K562 (cell line): ENCODE measurements at regions not wholly inside any gene's neighbourhood (a gene's known extent, or its start where the extent isn't known, plus 50 kb on each side); places are given as distances from the start of the nearest gene placed in this dataset.

Experiments
- ATAC-seq: fragments of 200-7000 bp; cut with Tn5 transposase; 3 replicates; pipeline ENCODE4 v1.9.1; 2020; ENCODE audit warnings: moderate library complexity
- BruUV-seq: library from RNA; stranded (reverse); fragments of 400-500 nt; replicated peaks from 2 replicates; lab custom pipeline; 2021; lab: Mats Ljungman, UMichigan
- CTCF ChIA-PET: fragments of 300-600 bp; formaldehyde crosslinking; extraction: SDS; loops from one replicate; lab custom pipeline; 2021; ENCODE audit warnings: low intra/inter-chr PET ratio; lab: Yijun Ruan, JAX
- POLR2A ChIA-PET: fragments of 300-600, 350-650 bp; sonication (Branson Sonifier 250); formaldehyde crosslinking; extraction: SDS; loops from one replicate; lab custom pipeline; 2021; ENCODE audit warnings: antibody characterized with exemption, inconsistent platforms; lab: Yijun Ruan, JAX
- DNase-seq, 4 experiments: peaks; one replicate each; pipeline versions ENCODE4 v3.0.0 to v3.0.0-alpha.2; 2011 to 2018; ENCODE audit warnings: low spot score in 3 of 4, mixed read lengths in 3 of 4; ENCODE audit errors: extremely low read depth in 1 of 4
- FAIRE-seq: peaks from 2 replicates; lab custom pipeline; 2011; peaks lifted over from hg19 to GRCh38; lab: Jason Lieb, UNC
- H2AFZ ChIP-seq: 2 replicates; pipeline ENCODE4 v1.6.0; 2011; ENCODE audit warnings: low read depth, low read length, control low read depth, inconsistent platforms
- H3K27ac ChIP-seq: fragments of 200-600 bp; 3 replicates; pipeline ENCODE4 v1.8.0; 2011; ENCODE audit warnings: low read depth, mild to moderate bottlenecking, control low read depth, inconsistent platforms, low read length, moderate library complexity, mixed read lengths; ENCODE audit errors: extremely low read depth
- H3K27me3 ChIP-seq, 2 experiments: fragments of 300-600 bp in 1 of 2; 2 replicates in 1 of 2; 3 replicates in 1 of 2; pipeline versions ENCODE4 v1.6.0 to v1.8.0; 2011; ENCODE audit warnings: inconsistent platforms in 2 of 2, low read length in 2 of 2, mild to moderate bottlenecking in 1 of 2, mixed read lengths in 1 of 2, moderate library complexity in 1 of 2; ENCODE audit not compliant: control insufficient read depth in 2 of 2, insufficient read depth in 2 of 2
- H3K36me3 ChIP-seq: fragments of 300-600 bp; 3 replicates; pipeline ENCODE4 v1.8.0; 2011; ENCODE audit warnings: mild to moderate bottlenecking, low read length, inconsistent platforms; ENCODE audit not compliant: control insufficient read depth, insufficient read depth
- H3K4me1 ChIP-seq, 2 experiments: fragments of 200-600 bp in 1 of 2; replicated peaks in 1 of 2; 2 replicates in 1 of 2; 3 replicates in 1 of 2; pipeline versions ENCODE4 v1.5.1 to v1.8.0; 2011; ENCODE audit warnings: inconsistent platforms in 2 of 2, low read length in 2 of 2, mild to moderate bottlenecking in 1 of 2, mixed read lengths in 1 of 2, moderate library complexity in 1 of 2; ENCODE audit not compliant: control insufficient read depth in 2 of 2, insufficient read depth in 2 of 2
- H3K4me2 ChIP-seq: 2 replicates; pipeline ENCODE4 v1.6.1; 2011; ENCODE audit warnings: low read length, control low read depth, inconsistent platforms, mixed read lengths; ENCODE audit not compliant: insufficient read depth
- H3K4me3 ChIP-seq: fragments of 200-600 bp; sonication (generic), shearing (Covaris generic); 2 replicates; pipeline ENCODE4 v1.5.1; 2016; ENCODE audit warnings: control low read depth, inconsistent platforms
- H3K79me2 ChIP-seq: fragments of 200-600 bp; 3 replicates; pipeline ENCODE4 v1.8.0; 2011; ENCODE audit warnings: low read length, inconsistent platforms; ENCODE audit not compliant: control insufficient read depth, insufficient read depth
- H3K9ac ChIP-seq, 2 experiments: 2 replicates each; pipeline versions ENCODE4 v1.6.0 to v1.6.1; 2011; ENCODE audit warnings: low read depth in 2 of 2, low read length in 2 of 2, control low read depth in 1 of 2, inconsistent platforms in 1 of 2, mild to moderate bottlenecking in 1 of 2, mixed read lengths in 1 of 2; ENCODE audit not compliant: insufficient read depth in 1 of 2
- H3K9me1 ChIP-seq: one replicate; pipeline ENCODE4 v1.6.0; 2011; ENCODE audit warnings: inconsistent platforms, mild to moderate bottlenecking, low read length, moderate library complexity; ENCODE audit not compliant: control insufficient read depth, insufficient read depth
- H3K9me3 ChIP-seq: replicated peaks from 2 replicates; pipeline ENCODE4 v1.5.1; 2011; ENCODE audit warnings: low read depth, low read length, inconsistent platforms; ENCODE audit not compliant: control insufficient read depth, insufficient read depth
- H4K20me1 ChIP-seq: replicated peaks from 2 replicates; pipeline ENCODE4 v1.6.1; 2011; ENCODE audit warnings: low read length, inconsistent platforms, mixed read lengths; ENCODE audit not compliant: control insufficient read depth, insufficient read depth
- ASH1L ChIP-seq: fragments of 450-650 bp; IDR thresholded peaks from 2 replicates; pipeline ENCODE4 v1.6.1; 2018; ENCODE audit warnings: borderline replicate concordance, mild to moderate bottlenecking, low read depth; ENCODE audit not compliant: partially characterized antibody
- MCM3 ChIP-seq: fragments of 450-650 bp; IDR thresholded peaks from 2 replicates; pipeline ENCODE4 v1.6.1; 2016
- NR2F6 ChIP-seq: fragments of 450-650 bp; formaldehyde crosslinking; IDR thresholded peaks from 2 replicates; pipeline ENCODE4 v1.4.0; 2020; ENCODE audit warnings: mild to moderate bottlenecking
- PCBP2 ChIP-seq: fragments of 200-400 bp; formaldehyde crosslinking; IDR thresholded peaks from 2 replicates; pipeline ENCODE4 v1.6.1; 2018; ENCODE audit warnings: low read length, low read depth, mild to moderate bottlenecking, moderate library complexity; ENCODE audit not compliant: poor library complexity, severe bottlenecking
- RAD21 ChIP-seq, 2 experiments: fragments of 250-450 bp in 1 of 2; fragments of 450-650 bp in 1 of 2; sonication (Bioruptor Pico) in 1 of 2; formaldehyde crosslinking in 1 of 2; IDR thresholded peaks in 1 of 2; conservative IDR thresholded peaks in 1 of 2; 2 replicates each; pipeline versions ENCODE4 v1.4.0 to v1.8.0; 2020 to 2022; ENCODE audit warnings: mild to moderate bottlenecking in 2 of 2, moderate library complexity in 1 of 2
- TFAP4 ChIP-seq: sonication (generic); formaldehyde crosslinking; IDR thresholded peaks from 2 replicates; pipeline ENCODE4 v1.8.0; 2022; ENCODE audit warnings: missing genetic modification reagents, mild to moderate bottlenecking, moderate library complexity, borderline replicate concordance
- THRA ChIP-seq: fragments of 450-650 bp; IDR thresholded peaks from 2 replicates; pipeline ENCODE4 v1.6.1; 2017; ENCODE audit warnings: mild to moderate bottlenecking, moderate library complexity
- ZNF134 ChIP-seq: fragments of 250-450 bp; sonication (Bioruptor Pico); conservative IDR thresholded peaks from 2 replicates; pipeline ENCODE4 v1.4.0; 2020
- ZNF316 ChIP-seq: fragments of 450-650 bp; IDR thresholded peaks from 2 replicates; pipeline ENCODE4 v1.6.1; 2016
- ZNF551 ChIP-seq: fragments of 250-450 bp; sonication (Bioruptor Pico); IDR thresholded peaks from 2 replicates; pipeline ENCODE4 v1.5.0; 2021; ENCODE audit warnings: mild to moderate bottlenecking, moderate library complexity
- ZNF586 ChIP-seq: fragments of 450-650 bp; formaldehyde crosslinking; conservative IDR thresholded peaks from 2 replicates; pipeline ENCODE4 v1.4.0; 2020; ENCODE audit warnings: mild to moderate bottlenecking, moderate library complexity
- WGBS: fragments of 100-300 bp; shearing (Covaris generic); methylation state at CpG from one replicate; pipeline ENCODE4 v1.1.6; 2016; ENCODE audit warnings: low coverage, mixed read lengths; ENCODE audit not compliant: insufficient coverage; ENCODE audit errors: missing lambda C conversion rate; 5-methylcytosine and 5-hydroxymethylcytosine counted together
- in situ Hi-C: fragments of 300-500 bp; cut with MboI; formaldehyde crosslinking; loops from 4 replicates; pipeline ENCODE4 v1.15.0; 2018; ENCODE audit warnings: inconsistent platforms, mixed read lengths
- intact Hi-C: fragments of 100-400 bp; cut with micrococcal nuclease; formaldehyde crosslinking; loops from 2 replicates; pipeline ENCODE4 v1.14.2; 2022
- TF ChIP-seq, protein P1 (sequence below): IDR thresholded peaks from 2 replicates; pipeline ENCODE4 v1.6.1; 2016; ENCODE audit warnings: missing genetic modification characterization, missing compliant biosample characterization

DNA sequence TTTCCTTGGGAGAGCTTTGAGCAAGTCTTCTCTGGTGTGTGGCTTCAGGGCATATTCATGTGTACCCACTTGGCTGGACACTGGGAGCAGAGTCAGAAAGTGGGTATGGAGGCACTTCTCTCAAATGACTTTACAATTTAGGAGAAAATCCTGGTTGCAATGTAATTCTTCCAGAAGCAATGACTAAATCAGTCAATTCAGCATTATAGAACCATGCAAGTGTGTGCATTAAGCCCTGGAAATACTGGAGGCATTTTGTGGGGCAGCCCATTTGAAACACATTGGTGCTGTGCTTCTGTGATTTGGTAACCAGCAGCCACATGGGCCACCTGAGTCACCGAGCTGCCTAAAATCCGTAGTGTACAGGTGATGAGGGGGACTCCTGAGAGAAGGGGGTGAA is 94.6 kb upstream of the TAS2R1 start:
- in situ Hi-C loops = no loop called here
- 0% methylated on average over 2 of the region's 2 CpGs for WGBS
- Histone ChIP-seq H3K9me3 (no peaks in the 10 kb centered on the region), H3K27ac (no peak overlapping the region), H3K4me3 (no peak overlapping the region), H3K4me2 (no peak overlapping the region), H3K9ac (no peak overlapping the region), H3K79me2 (no peaks in the 10 kb centered on the region), H2AFZ (no peak overlapping the region), H3K36me3 (no peaks in the 10 kb centered on the region), H3K27me3 (no peaks in the 10 kb centered on the region), H3K4me1 (no peaks in the 10 kb centered on the region), H4K20me1 (no peaks in the 10 kb centered on the region), H3K9me1 (no peaks in the 10 kb centered on the region)
- 0 out of 2 replicates have a peak, but pooled peaks have one; percentile 25 for TF ChIP-seq ZNF316
- TF ChIP-seq, protein P1, sequence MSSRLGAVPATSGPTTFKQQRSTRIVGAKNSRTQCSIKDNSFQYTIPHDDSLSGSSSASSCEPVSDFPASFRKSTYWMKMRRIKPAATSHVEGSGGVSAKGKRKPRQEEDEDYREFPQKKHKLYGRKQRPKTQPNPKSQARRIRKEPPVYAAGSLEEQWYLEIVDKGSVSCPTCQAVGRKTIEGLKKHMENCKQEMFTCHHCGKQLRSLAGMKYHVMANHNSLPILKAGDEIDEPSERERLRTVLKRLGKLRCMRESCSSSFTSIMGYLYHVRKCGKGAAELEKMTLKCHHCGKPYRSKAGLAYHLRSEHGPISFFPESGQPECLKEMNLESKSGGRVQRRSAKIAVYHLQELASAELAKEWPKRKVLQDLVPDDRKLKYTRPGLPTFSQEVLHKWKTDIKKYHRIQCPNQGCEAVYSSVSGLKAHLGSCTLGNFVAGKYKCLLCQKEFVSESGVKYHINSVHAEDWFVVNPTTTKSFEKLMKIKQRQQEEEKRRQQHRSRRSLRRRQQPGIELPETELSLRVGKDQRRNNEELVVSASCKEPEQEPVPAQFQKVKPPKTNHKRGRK (tag) = no peak
- CTCF ChIA-PET = no interaction called here
- no peak for DNase-seq
- FAIRE-seq = no peak
- no TSS peak for BruUV-seq
- intact Hi-C loops = no loop called here
- no peak for ATAC-seq
- POLR2A ChIA-PET = no interaction called here

GRCh38 chr5:9722601-9723180 is 92.5 kb upstream of the TAS2R1 start:
- no peak overlapping the region for H3K27ac ChIP-seq
- in situ Hi-C loops = no loop called here
- intact Hi-C loops = no loop called here
- H3K4me3 ChIP-seq = no peak overlapping the region
- H4K20me1 ChIP-seq = no peaks in the 10 kb centered on the region
- H3K9ac ChIP-seq = no peak overlapping the region
- H3K4me1 ChIP-seq = no peaks in the 10 kb centered on the region
- POLR2A ChIA-PET = interaction anchor here (0.6 kb wide), 1 partner anchor 19 kb away, joined by 4 read pairs; no protein-coding TSS in a partner anchor
- no peaks in the 10 kb centered on the region for H3K9me1 ChIP-seq
- DNase-seq = no peak
- no peaks in the 10 kb centered on the region for H3K79me2 ChIP-seq
- CTCF ChIA-PET = no interaction called here
- H3K27me3 ChIP-seq = no peaks in the 10 kb centered on the region
- BruUV-seq = no TSS peak
- H2AFZ ChIP-seq = no peak overlapping the region
- no peak overlapping the region for H3K4me2 ChIP-seq
- ATAC-seq = no peak
- no peaks in the 10 kb centered on the region for H3K9me3 ChIP-seq
- 0% methylated on average over 4 of the region's 4 CpGs for WGBS
- no peaks in the 10 kb centered on the region for H3K36me3 ChIP-seq
- no peak for FAIRE-seq
- TF ChIP-seq PCBP2 (no peak), ASH1L (no peak), NR2F6 (CRISPR knock-in tag) (no peak), ZNF134 (CRISPR knock-in tag) (no peak), THRA (no peak), ZNF586 (CRISPR knock-in tag) (no peak), RAD21 (CRISPR knock-in tag; conservative IDR thresholded peaks at IDR 0.05 in 1 of 2, IDR thresholded peaks at IDR 0.05 in 1 of 2) (no peak), TFAP4 (no peak), ZNF551 (CRISPR knock-in tag) (no peak), MCM3 (no peak)
